H1 (cell line): ENCODE measurements at regions not wholly inside any gene's neighbourhood (a gene's known extent, or its start where the extent isn't known, plus 50 kb on each side); places are given as distances from the start of the nearest gene placed in this dataset.

ENCODE experiments used
- CTBP2 ChIP-seq: IDR thresholded peaks from 2 replicates; pipeline ENCODE4 v1.7.0; 2011; ENCODE audit warnings: borderline replicate concordance, mild to moderate bottlenecking, moderate library complexity, mixed read lengths, low read length; ENCODE audit not compliant: insufficient read depth, insufficient read length
- EP300 ChIP-seq, 2 experiments: IDR thresholded peaks; 1 replicate in 1 of 2; 2 replicates in 1 of 2; pipeline ENCODE4 v1.6.1; 2011 to 2012; ENCODE audit warnings: low read depth in 2 of 2, low read length in 2 of 2, mild to moderate bottlenecking in 2 of 2, borderline replicate concordance in 1 of 2, inconsistent platforms in 1 of 2, moderate library complexity in 1 of 2
- EZH2 ChIP-seq: fragments of 200-600 bp; sonication (generic); IDR thresholded peaks from 2 replicates; pipeline ENCODE4 v1.7.1; 2012; ENCODE audit warnings: low read depth, mild to moderate bottlenecking, moderate library complexity, low read length, inconsistent platforms; ENCODE audit not compliant: severe bottlenecking
- ZNF274 ChIP-seq: IDR thresholded peaks from 2 replicates; pipeline ENCODE4 v1.7.0; 2012; ENCODE audit warnings: low read length, borderline replicate concordance; ENCODE audit errors: extremely low read depth
- TF ChIP-seq, protein P1 (sequence below), 3 experiments: IDR thresholded peaks; 1 replicate in 2 of 3; 2 replicates in 1 of 3; pipeline versions ENCODE4 v1.5.1 to v1.6.1; 2011; ENCODE audit warnings: low read length in 3 of 3, mild to moderate bottlenecking in 3 of 3, inconsistent platforms in 2 of 3, low read depth in 1 of 3, moderate library complexity in 1 of 3; ENCODE audit not compliant: insufficient read depth in 1 of 3; ENCODE audit errors: control extremely low read depth in 1 of 3
- TF ChIP-seq, protein P2 (sequence below): IDR thresholded peaks from 2 replicates; pipeline ENCODE4 v1.6.1; 2012; ENCODE audit warnings: inconsistent platforms
- TF ChIP-seq, protein P3 (sequence below): IDR thresholded peaks from 2 replicates; pipeline ENCODE4 v1.6.1; 2011; ENCODE audit warnings: low read length, improper control_type of control experiment

DNA sequence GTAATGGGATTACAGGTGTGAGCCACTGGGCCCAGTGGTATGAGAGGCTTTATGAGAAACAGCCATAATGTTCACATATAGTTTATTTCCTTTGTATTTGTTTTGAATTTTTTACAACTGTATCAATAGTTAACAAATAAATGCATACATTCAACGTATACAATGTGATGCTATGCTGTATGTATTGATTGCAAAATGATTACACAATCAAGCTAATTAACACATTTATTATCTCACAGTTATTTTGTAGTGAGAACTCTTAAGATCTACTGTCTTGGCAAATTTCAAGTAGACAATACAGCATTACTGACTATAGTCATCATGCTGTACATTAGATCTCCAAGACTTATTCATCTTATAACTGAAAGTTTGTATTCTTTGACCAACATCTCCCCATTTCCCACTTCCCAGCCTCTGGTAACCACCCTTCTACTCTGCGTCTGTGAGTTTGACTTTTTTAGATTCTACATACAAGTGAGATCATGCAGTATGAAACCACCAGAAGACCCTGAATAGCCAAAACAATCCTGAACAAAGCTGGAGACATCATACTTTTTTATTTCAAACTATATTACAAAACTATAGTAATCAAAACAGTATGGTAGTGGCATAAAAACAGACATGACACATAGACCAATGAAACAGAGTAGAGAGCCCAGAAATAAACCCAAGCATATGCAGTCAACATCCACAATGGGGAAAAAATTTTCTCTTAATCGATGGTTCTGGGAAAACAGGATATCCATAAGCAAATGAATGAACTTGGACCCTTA lies 157.2 kb upstream of the RREB1 start:
- TF ChIP-seq, protein P1, sequence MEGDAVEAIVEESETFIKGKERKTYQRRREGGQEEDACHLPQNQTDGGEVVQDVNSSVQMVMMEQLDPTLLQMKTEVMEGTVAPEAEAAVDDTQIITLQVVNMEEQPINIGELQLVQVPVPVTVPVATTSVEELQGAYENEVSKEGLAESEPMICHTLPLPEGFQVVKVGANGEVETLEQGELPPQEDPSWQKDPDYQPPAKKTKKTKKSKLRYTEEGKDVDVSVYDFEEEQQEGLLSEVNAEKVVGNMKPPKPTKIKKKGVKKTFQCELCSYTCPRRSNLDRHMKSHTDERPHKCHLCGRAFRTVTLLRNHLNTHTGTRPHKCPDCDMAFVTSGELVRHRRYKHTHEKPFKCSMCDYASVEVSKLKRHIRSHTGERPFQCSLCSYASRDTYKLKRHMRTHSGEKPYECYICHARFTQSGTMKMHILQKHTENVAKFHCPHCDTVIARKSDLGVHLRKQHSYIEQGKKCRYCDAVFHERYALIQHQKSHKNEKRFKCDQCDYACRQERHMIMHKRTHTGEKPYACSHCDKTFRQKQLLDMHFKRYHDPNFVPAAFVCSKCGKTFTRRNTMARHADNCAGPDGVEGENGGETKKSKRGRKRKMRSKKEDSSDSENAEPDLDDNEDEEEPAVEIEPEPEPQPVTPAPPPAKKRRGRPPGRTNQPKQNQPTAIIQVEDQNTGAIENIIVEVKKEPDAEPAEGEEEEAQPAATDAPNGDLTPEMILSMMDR (IDR thresholded peaks at IDR 0.05; ENCODE audit: control extremely low read depth in 1 of 3, insufficient read depth in 1 of 3, low read depth in 1 of 3, low read length in 3 of 3) = no peak
- TF ChIP-seq CTBP2 = no peak
- TF ChIP-seq, protein P2, sequence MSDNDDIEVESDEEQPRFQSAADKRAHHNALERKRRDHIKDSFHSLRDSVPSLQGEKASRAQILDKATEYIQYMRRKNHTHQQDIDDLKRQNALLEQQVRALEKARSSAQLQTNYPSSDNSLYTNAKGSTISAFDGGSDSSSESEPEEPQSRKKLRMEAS = no peak
- TF ChIP-seq ZNF274 = no peak
- TF ChIP-seq, protein P3, sequence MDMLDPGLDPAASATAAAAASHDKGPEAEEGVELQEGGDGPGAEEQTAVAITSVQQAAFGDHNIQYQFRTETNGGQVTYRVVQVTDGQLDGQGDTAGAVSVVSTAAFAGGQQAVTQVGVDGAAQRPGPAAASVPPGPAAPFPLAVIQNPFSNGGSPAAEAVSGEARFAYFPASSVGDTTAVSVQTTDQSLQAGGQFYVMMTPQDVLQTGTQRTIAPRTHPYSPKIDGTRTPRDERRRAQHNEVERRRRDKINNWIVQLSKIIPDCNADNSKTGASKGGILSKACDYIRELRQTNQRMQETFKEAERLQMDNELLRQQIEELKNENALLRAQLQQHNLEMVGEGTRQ = no peak
- no peak for TF ChIP-seq EZH2
- TF ChIP-seq EP300 (IDR thresholded peaks at IDR 0.05; ENCODE audit: borderline replicate concordance in 1 of 2, low read depth in 2 of 2, low read length in 2 of 2) = no peak
